ENCODE measurements at regions not wholly inside any gene's neighbourhood (a gene's known extent, or its start where the extent isn't known, plus 50 kb on each side); places are given as distances from the start of the nearest gene placed in this dataset.

DNA sequence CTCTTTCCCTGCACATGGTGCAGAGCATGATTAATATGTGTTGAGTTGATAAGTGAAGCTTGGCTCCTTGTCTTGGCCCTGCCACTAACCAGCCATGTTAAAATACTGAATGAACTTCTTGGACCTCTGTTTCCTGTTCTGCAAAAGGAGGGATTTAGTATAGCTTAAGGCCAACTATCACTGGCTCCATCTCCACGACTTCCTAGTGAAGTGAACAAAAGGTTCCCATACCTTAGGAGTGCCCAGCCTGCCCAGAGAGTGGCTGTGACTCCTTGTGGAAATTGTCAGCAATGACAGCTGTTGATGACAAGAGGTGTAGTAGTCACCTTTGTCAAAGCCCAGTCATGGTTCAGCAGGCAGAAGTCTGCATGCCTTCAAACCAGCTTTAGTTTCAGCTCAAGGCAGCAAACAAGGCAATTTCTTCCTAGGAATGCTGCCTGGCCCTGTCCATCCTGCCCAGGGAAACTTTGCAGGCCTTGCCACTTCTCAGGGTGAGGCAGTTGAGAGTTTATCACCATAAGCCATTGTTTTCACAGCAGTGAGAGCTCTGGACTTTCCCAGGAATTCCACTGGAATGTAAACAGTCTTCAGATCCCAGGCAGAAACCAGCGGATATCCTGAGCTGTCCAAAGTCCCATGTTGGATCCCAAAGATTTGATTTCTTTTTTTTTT, 169.7 kb upstream of the TNFAIP3 start:
- H2AFZ ChIP-seq (ENCODE audit: low read length), result no peak overlapping the region
- H3K79me2 ChIP-seq (ENCODE audit: insufficient read depth, low read length), result no peaks in the 10 kb centered on the region
- no peak overlapping the region for H4K91ac ChIP-seq (ENCODE audit: insufficient read length, low read depth, low read length)
- TF ChIP-seq, protein P1, sequence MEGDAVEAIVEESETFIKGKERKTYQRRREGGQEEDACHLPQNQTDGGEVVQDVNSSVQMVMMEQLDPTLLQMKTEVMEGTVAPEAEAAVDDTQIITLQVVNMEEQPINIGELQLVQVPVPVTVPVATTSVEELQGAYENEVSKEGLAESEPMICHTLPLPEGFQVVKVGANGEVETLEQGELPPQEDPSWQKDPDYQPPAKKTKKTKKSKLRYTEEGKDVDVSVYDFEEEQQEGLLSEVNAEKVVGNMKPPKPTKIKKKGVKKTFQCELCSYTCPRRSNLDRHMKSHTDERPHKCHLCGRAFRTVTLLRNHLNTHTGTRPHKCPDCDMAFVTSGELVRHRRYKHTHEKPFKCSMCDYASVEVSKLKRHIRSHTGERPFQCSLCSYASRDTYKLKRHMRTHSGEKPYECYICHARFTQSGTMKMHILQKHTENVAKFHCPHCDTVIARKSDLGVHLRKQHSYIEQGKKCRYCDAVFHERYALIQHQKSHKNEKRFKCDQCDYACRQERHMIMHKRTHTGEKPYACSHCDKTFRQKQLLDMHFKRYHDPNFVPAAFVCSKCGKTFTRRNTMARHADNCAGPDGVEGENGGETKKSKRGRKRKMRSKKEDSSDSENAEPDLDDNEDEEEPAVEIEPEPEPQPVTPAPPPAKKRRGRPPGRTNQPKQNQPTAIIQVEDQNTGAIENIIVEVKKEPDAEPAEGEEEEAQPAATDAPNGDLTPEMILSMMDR (conservative IDR thresholded peaks at IDR 0.05), result peak; percentile 21; the same call in 1 of the 3 replicates
- H3K9ac ChIP-seq (ENCODE audit: extremely low read depth, insufficient read length, low read length), result no peak overlapping the region
- no peak overlapping the region for H2BK5ac ChIP-seq (ENCODE audit: insufficient read length, low read length)
- Mint-ChIP-seq H3K4me1 (peaks cover 12 to 18% of the 10 kb centered on the region in 2 experiments), H3K27me3 (ENCODE audit: low read depth) (no peaks in the 10 kb centered on the region), H3K36me3 (ENCODE audit: insufficient read depth in 1 of 3, low read depth in 3 of 3) (no peaks in the 10 kb centered on the region), H3K9me3 (no peaks in the 10 kb centered on the region), H3K4me3 (no peak overlapping the region), H3K27ac (no peak overlapping the region)
- no peak overlapping the region for H4K8ac ChIP-seq (replicated peaks; ENCODE audit: insufficient read length, low read depth, low read length)
- no peak overlapping the region for H3K23ac ChIP-seq (ENCODE audit: insufficient read length, low read depth, low read length)
- no peak overlapping the region for H2BK15ac ChIP-seq (ENCODE audit: low read depth, low read length)
- no peak overlapping the region for H2BK12ac ChIP-seq (ENCODE audit: insufficient read length, low read depth, low read length)
- H3K27ac ChIP-seq (ENCODE audit: insufficient read length, low read depth, low read length), result no peak overlapping the region
- no peak overlapping the region for H3K18ac ChIP-seq (ENCODE audit: insufficient read length, low read depth, low read length)
- peak; percentile 37 for DNase-seq
- H3K27me3 ChIP-seq (ENCODE audit: insufficient read depth, low read length), result no peaks in the 10 kb centered on the region
- H3K4ac ChIP-seq (ENCODE audit: low read depth, low read length), result no peak overlapping the region
- H3K4me1 ChIP-seq (ENCODE audit: insufficient read depth, low read length), result no peaks in the 10 kb centered on the region
- no peak overlapping the region for H3T11ph ChIP-seq (ENCODE audit: low read length)
- no peak overlapping the region for H2BK120ac ChIP-seq (ENCODE audit: low read depth, low read length, poor library complexity, severe bottlenecking)
- WGBS (ENCODE audit: extremely low coverage, insufficient read length, low lambda C conversion rate), result no CpG with 5 or more reads among the region's 2 CpGs
- H3K9me3 ChIP-seq (ENCODE audit: control insufficient read depth, low read depth, low read length), result no peaks in the 10 kb centered on the region
- H2BK20ac ChIP-seq (ENCODE audit: low read depth, low read length, poor library complexity, severe bottlenecking), result no peak overlapping the region
- no peak overlapping the region for H2AK5ac ChIP-seq (ENCODE audit: insufficient read length, low read length)
- H3K23me2 ChIP-seq (ENCODE audit: insufficient read length, low read depth, low read length, poor library complexity, severe bottlenecking), result no peaks in the 10 kb centered on the region
- no peak overlapping the region for H4K5ac ChIP-seq (ENCODE audit: insufficient read length, low read depth, low read length)
- no peak overlapping the region for H3K14ac ChIP-seq (ENCODE audit: insufficient read depth, low read length)
- H3K56ac ChIP-seq (ENCODE audit: insufficient read length, low read depth, low read length), result no peak overlapping the region
- H4K20me1 ChIP-seq (ENCODE audit: control insufficient read depth, insufficient read depth, insufficient read length), result no peaks in the 10 kb centered on the region
- H3K4me2 ChIP-seq (ENCODE audit: insufficient read depth, insufficient read length, low read length), result no peak overlapping the region
- H3K79me1 ChIP-seq (ENCODE audit: insufficient read depth, low read depth, low read length, poor library complexity, severe bottlenecking), result no peaks in the 10 kb centered on the region

Data from H9 (cell line).